ENCODE measurements at regions not wholly inside any gene's neighbourhood (a gene's known extent, or its start where the extent isn't known, plus 50 kb on each side); places are given as distances from the start of the nearest gene placed in this dataset.

DNA sequence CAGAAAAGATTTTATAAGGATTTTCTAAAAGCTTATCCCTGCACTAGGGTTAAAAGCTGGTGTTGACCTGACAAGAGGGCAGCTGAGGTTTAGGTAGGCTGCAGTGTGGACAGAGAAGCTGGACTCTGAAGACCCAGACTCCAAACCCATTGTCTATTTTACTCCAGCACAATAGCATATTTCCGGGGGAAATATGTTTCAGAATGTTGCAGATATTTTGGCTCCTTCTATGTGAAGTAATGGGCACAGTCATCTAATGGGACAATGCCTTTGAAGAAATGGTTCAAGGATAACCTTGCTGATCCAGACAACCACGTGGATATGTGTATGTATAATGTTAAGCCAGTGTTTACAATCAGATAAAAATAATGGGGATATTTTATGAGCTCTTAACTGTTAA, 173.8 kb upstream of the TSC22D1 start:
- no peak for TF ChIP-seq POLR2A (IDR thresholded peaks at IDR 0.05)
- TF ChIP-seq CTCF (IDR thresholded peaks at IDR 0.05 in 4 of 5, conservative IDR thresholded peaks at IDR 0.05 in 1 of 5): no peak
- DNase-seq: no peak
- H3K36me3 ChIP-seq: no peaks in the 10 kb centered on the region
- peaks cover 20 to 23% of the 10 kb centered on the region in 2 donors for H3K4me1 ChIP-seq
- H3K27me3 ChIP-seq: no peaks in the 10 kb centered on the region
- no peak for ATAC-seq
- peak overlapping the region in 2 of 4 donors; percentile 15 to 39 for H3K27ac ChIP-seq
- intact Hi-C loops (cut with DNase I; ENCODE audit: low total_unique reads) (loop anchor here (5.0 kb wide), 1 partner anchor 122 kb away; no protein-coding TSS in a partner anchor), in situ Hi-C loops (cut with MboI; ENCODE audit: low sequenced_read_pairs in 4 of 4) (no loop called here)
- no peak overlapping the region for H3K4me3 ChIP-seq
- H3K9me3 ChIP-seq: no peaks in the 10 kb centered on the region

DNA sequence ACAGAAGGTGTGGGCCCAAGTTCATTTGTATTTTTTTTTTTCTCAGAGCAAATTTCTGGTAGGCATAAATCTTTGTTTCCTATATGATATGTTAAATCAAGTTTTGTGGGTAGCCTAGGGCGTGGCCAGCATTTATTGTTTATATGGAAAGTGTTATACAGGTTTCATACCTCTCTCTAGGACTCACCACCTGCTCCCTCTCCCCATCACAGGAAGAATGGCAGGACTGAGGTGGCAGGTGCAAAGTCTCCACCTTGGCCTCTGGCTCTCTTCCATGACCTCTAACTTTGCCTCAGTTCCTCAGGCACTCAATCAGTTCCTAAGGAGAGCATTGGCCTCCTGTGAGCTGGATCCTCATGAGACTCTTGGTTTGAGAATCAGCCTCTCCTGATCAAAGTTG, 172.3 kb upstream of the TSC22D1 start:
- Histone ChIP-seq H3K4me1 (peaks cover 20 to 23% of the 10 kb centered on the region in 2 donors), H3K36me3 (no peaks in the 10 kb centered on the region), H3K27me3 (no peaks in the 10 kb centered on the region), H3K27ac (peak overlapping the region; percentile 60 to 84 (median 72)), H3K9me3 (no peaks in the 10 kb centered on the region), H3K4me3 (no peak overlapping the region)
- TF ChIP-seq POLR2A (IDR thresholded peaks at IDR 0.05): no peak
- TF ChIP-seq CTCF (IDR thresholded peaks at IDR 0.05 in 4 of 5, conservative IDR thresholded peaks at IDR 0.05 in 1 of 5): no peak
- intact Hi-C loops (cut with DNase I; ENCODE audit: low total_unique reads) (no loop called here), in situ Hi-C loops (cut with MboI; ENCODE audit: low sequenced_read_pairs in 4 of 4) (no loop called here)
- DNase-seq (no peak), ATAC-seq (no peak)

DNA sequence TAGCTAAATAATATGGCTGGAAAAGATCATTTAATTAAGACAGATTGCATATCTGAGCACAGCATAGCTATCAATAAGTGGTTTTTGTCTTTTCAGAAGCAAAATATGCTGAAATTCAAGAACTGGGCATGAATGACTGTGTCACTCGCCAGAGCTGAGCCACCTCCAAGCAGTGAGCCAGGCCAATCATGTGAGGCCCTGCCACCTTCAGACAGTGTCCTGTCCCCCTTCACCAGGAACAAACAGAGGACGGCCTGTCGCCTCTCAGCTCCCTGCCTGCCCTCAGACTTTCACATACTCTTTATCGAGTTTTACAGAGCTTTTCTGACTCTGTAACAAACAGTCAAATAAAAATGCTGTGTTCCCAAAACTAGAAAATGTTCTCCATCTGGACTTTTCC, 171.0 kb upstream of the TSC22D1 start:
- H3K4me1 ChIP-seq: peaks cover 17% of the 10 kb centered on the region in 2 donors
- no peak for TF ChIP-seq CTCF (IDR thresholded peaks at IDR 0.05 in 4 of 5, conservative IDR thresholded peaks at IDR 0.05 in 1 of 5)
- TF ChIP-seq POLR2A (IDR thresholded peaks at IDR 0.05): peak in 1 of 2 donors; percentile 34
- in situ Hi-C loops (cut with MboI; ENCODE audit: low sequenced_read_pairs in 4 of 4) (no loop called here), intact Hi-C loops (cut with DNase I; ENCODE audit: low total_unique reads) (no loop called here)
- H3K36me3 ChIP-seq: no peaks in the 10 kb centered on the region
- H3K27ac ChIP-seq: peak overlapping the region; percentile 60 to 84 (median 72)
- H3K27me3 ChIP-seq: no peaks in the 10 kb centered on the region
- H3K9me3 ChIP-seq: no peaks in the 10 kb centered on the region
- DNase-seq (peak; percentile 72 to 78), ATAC-seq (peak; percentile 84 to 93)
- no peak overlapping the region for H3K4me3 ChIP-seq

- intact Hi-C loops (cut with DNase I; ENCODE audit: low total_unique reads) (no loop called here), in situ Hi-C loops (cut with MboI; ENCODE audit: low sequenced_read_pairs in 4 of 4) (no loop called here)
- no peaks in the 10 kb centered on the region for H3K27me3 ChIP-seq
- no peaks in the 10 kb centered on the region for H3K9me3 ChIP-seq
- DNase-seq (no peak), ATAC-seq (peak; percentile 23 to 50)
- peaks cover 12% of the 10 kb centered on the region in 2 donors for H3K4me1 ChIP-seq
- H3K27ac ChIP-seq: peak overlapping the region; percentile 60 to 84 (median 72)
- no peak overlapping the region for H3K4me3 ChIP-seq
- TF ChIP-seq POLR2A (IDR thresholded peaks at IDR 0.05) (no peak), CTCF (IDR thresholded peaks at IDR 0.05 in 4 of 5, conservative IDR thresholded peaks at IDR 0.05 in 1 of 5) (no peak)
- H3K36me3 ChIP-seq: no peaks in the 10 kb centered on the region
Measured at GRCh38 chr13:44746690-44747089, 170.6 kb upstream of the TSC22D1 start.
